HG03159 (cell line): ENCODE measurements at regions not wholly inside any gene's neighbourhood (a gene's known extent, or its start where the extent isn't known, plus 50 kb on each side); places are given as distances from the start of the nearest gene placed in this dataset.
"Not testable (repeated sequence)": the region's sequence is repeated elsewhere in the genome, so short reads cannot be mapped to it uniquely, and the experiment has no call there.

Source experiments
- ATAC-seq: cut with Tn5 transposase; IDR thresholded peaks from one replicate; pipeline ENCODE4 v1.9.1; 2021; ENCODE audit warnings: mild to moderate bottlenecking, moderate library complexity; ENCODE audit not compliant: unreplicated experiment

- ATAC-seq = no peak
Measured at GRCh38 chr12:105622846-105623736, 292.6 kb downstream of the C12orf75 start.

GRCh38 chr12:105626653-105627052, 296.2 kb downstream of the C12orf75 start:
- ATAC-seq = no peak

DNA sequence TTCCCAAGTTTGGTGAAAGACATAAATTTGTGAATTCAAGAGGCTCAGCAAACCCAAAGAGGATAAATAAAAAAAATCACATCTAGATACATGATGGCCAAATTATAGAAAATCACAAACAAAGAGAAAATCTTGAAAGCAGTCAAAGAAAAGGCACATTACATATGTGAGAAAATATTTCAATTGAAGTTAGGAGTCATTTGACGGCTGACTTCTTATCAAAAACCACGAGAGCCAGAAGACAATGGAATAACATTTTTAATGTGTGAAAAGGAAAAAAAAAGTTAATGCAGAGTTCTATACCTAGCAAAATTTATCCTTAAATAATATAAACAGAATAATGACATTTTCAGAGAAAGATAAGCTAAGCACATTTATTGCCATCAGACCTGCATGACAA, 307.0 kb downstream of the C12orf75 start:
- no peak for ATAC-seq

GRCh38 chr12:105640761-105641160, 310.3 kb downstream of the C12orf75 start:
- no peak for ATAC-seq

DNA sequence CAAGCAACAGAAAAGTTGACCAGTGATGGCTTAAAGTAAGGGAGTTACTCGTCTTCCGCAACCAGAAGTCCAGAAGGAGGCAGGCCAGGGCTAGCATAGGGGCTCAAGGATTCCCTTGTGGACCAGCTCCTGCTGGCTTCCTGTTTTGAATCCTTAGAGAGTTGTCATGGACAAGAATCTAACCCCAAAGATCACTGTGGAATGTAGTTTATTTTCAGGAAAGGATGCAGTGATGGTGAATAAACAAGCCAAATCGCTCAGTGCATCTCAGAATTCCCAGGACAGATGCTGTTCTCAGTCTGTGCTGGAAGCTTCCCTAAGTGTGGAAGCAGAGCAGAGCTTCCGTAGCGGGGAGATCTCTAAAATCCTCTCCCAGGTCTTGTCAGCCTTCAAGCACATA, 311.3 kb downstream of the C12orf75 start:
- no peak for ATAC-seq

DNA sequence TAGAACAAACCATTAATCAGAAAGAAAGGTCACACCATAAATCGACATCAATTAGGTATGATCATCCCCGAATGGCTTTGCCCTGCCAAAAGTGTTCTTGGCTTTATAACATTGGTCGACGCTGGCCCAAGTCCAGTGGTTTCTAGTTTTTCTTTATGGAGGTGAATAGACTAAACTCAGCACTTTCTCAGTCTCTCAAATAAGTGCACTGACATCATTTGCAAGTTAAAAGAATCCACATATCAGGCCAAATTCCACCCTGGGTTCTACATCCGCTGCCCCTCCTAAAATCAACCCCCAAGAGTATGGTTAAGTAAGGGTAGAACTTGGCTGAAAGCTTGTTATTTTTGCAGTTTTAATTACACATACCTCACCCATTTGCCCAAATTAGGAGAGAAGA, 314.3 kb downstream of the C12orf75 start:
- no peak for ATAC-seq

GRCh38 chr12:105654606-105655005, 324.1 kb downstream of the C12orf75 start:
- no peak for ATAC-seq

DNA sequence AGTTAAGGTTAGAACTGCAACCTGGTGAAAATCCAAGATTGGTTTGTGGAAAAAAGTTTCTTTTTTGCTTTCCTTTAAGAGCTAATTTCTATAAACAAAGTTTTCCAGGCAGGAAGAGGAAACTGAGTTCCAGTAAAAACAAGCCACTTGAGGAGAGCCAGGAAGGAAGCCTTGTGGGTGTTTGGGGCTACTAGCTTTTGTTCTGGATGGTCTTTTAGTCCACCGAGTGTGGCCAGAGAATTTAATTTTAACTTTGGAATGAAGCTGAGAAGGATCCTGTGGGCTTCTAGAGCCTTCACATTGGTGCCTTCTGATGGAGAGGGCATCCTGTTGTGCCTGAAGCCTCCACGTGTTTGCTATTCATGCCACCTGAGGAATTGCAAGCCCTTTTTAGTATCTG, 327.9 kb downstream of the C12orf75 start:
- no peak for ATAC-seq

GRCh38 chr12:105659355-105660075, 329.0 kb downstream of the C12orf75 start:
- no peak for ATAC-seq

DNA sequence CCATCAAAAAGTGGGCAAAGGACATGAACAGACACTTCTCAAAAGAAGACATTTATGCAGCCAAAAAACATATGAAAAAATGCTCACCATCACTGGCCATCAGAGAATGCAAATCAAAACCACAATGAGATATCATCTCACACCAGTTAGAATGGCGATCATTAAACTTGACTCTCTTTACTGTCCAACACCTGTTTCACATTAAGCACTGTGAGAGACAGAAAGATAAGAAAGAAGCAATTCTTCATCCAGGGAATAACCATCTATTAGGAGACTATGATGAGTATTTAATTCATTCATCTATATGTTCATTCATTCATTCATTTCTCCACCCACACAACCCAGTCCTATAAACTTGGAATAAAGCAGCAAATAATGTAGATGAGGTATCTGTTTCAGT, 334.3 kb downstream of the C12orf75 start:
- ATAC-seq = not testable (repeated sequence)

GRCh38 chr12:105665366-105665765, 334.9 kb downstream of the C12orf75 start:
- no peak for ATAC-seq

DNA sequence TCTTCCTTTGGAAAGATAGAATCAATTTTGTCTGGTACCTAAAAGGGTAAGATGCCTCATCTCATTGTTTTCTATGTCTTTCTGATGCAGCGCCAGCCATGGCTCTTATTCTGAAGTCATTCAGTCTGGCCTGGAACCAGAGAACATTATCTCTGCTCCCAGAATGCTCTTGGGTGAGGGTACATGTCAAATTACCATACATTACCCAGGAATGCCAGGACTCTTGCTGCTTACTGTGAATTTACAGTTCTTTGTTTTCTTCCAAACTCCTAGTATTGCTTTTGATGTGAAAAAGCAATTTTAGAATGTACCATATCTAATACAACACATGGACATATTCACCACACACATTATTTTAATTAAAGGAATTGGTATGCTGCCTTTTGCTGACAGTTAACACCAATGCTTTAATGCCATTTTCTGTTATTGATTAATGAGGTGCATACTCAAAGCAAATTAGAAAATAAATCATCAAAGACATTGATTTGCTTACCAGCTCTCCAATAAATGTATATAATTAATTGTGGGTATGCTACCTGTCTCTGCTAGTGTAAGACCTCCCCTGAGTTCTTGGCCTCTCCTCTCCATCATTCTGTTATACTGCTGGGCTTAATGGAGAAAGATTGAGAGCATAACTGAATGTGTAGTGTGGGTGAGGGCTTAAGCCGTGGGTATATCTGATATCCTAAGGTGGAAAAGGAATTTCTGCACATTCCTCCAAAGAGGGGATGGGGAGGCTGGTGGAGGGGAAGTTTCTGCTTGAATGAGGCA, 337.7 kb downstream of the C12orf75 start:
- ATAC-seq = no peak

- no peak for ATAC-seq
Measured at GRCh38 chr12:105670672-105671071, 340.2 kb downstream of the C12orf75 start.

DNA sequence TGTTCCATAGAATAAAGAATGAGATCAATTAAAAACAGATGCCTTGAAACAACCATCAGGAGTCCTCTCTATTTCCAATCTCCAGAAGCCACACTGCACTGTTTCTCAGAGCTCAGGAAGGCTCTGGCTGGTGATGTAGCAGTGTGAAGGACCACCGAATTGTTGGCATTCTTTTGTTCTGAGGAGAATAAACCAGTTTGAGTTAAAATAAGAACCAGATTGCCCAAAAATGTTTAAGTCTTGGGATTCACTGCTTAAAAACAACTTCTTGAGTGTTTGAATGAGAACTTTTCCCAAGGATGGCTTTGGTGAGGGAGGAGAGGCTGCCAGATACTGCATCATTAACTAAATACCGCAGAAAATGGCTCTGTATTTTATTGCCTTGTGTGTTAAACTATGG, 341.2 kb downstream of the C12orf75 start:
- no peak for ATAC-seq

DNA sequence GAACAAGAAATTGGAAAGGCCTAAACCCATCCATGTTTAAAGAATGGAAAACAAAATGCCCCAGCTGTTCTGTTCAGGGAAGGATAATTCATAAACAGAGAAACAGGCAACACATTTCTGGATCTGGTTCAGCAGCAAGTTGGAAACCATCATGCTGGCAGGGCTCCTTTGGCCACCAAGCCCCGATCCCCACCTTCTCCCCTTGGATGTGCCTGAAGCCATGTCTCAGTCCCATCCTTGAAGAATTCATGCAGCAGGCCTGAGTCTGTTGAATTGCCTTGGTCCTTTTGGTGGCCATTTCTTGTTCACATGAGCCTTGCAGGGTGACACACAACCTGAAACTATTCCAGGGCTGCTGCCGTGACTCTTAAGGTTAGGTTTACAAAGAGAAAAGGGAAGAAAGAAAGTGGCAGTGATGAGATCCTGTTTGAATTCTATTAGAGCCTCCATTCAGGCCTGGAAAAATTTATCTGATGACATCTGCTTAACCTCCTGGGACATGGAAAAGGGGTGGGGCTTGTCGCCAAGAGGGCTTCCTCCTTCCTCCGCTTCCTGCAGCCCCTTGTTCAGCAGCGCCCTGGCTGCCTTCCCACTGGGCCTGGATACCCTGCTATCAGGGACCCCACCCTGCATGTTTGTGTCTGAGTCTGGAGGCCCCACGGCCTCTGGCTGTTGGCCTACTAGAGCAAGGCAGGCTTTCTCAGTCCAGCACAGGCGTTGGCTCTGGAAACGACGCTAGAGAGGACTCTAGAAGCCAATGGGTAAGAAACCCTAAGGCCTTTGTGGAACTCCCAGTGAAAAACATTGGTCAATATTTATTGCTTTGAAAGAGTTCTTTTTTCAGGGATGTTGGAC, 341.9 kb downstream of the C12orf75 start:
- no peak for ATAC-seq

GRCh38 chr12:105674871-105675699, 344.6 kb downstream of the C12orf75 start:
- no peak for ATAC-seq

- ATAC-seq = no peak
Measured at GRCh38 chr12:105676694-105677093, 346.2 kb downstream of the C12orf75 start.

DNA sequence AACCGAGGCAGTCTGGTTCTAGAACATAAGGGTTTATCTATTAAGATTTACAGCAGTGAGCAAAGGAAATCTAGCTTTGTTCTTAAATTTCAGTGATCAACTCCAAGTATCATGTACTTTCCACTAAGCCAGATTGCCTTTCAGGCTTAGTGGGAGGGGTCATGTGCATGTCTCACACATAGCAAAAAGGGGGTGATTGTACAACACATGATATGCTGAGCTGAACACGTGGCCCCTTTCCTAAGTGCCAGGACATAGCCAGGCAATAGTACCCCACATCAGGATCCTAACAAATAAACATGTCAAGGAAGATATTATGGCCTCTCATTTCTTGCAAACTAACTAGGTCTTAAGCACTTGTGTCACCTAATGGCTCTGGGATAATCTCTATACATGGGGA, 347.2 kb downstream of the C12orf75 start:
- no peak for ATAC-seq

- ATAC-seq = no peak
Measured at GRCh38 chr12:105679982-105680381, 349.5 kb downstream of the C12orf75 start.

GRCh38 chr12:105681341-105681740, 350.9 kb downstream of the C12orf75 start:
- no peak for ATAC-seq
